Calu3 (cell line): ENCODE measurements at regions not wholly inside any gene's neighbourhood (a gene's known extent, or its start where the extent isn't known, plus 50 kb on each side); places are given as distances from the start of the nearest gene placed in this dataset.

Source experiments
- BruUV-seq: library from RNA; stranded (reverse); fragments of 400-500 nt; replicated peaks from 2 replicates; lab custom pipeline; 2021; lab: Mats Ljungman, UMichigan
- CTCF ChIA-PET: fragments of 300-600 bp; sonication (Branson Sonifier 250); formaldehyde crosslinking; loops from one replicate; lab custom pipeline; 2022; ENCODE audit warnings: antibody characterized with exemption; lab: Charles Lee
- DNase-seq: peaks from one replicate; pipeline ENCODE4 v3.0.0; 2022
- H3K27ac Mint-ChIP-seq: one replicate; pipeline ENCODE4 v1.8.0; 2022; ENCODE audit warnings: mixed read lengths; ENCODE audit not compliant: unreplicated experiment
- H3K27me3 Mint-ChIP-seq: one replicate; pipeline ENCODE4 v1.8.0; 2022; ENCODE audit warnings: mixed read lengths; ENCODE audit not compliant: unreplicated experiment
- H3K36me3 Mint-ChIP-seq: one replicate; pipeline ENCODE4 v1.8.0; 2022; ENCODE audit warnings: mild to moderate bottlenecking, moderate library complexity, mixed read lengths; ENCODE audit not compliant: insufficient read depth, unreplicated experiment
- H3K4me1 Mint-ChIP-seq: one replicate; pipeline ENCODE4 v1.8.0; 2022; ENCODE audit warnings: mild to moderate bottlenecking, low read depth, mixed read lengths; ENCODE audit not compliant: unreplicated experiment
- H3K4me3 Mint-ChIP-seq: one replicate; pipeline ENCODE4 v1.8.0; 2022; ENCODE audit warnings: mild to moderate bottlenecking, low read depth, moderate library complexity, mixed read lengths; ENCODE audit not compliant: unreplicated experiment
- H3K9me3 Mint-ChIP-seq: one replicate; pipeline ENCODE4 v1.8.0; 2022; ENCODE audit warnings: low read depth, mixed read lengths; ENCODE audit not compliant: unreplicated experiment
- CTCF ChIP-seq: fragments of 200-600 bp; IDR thresholded peaks from one replicate; pipeline ENCODE4 v1.8.0; 2022; ENCODE audit warnings: antibody characterized with exemption; ENCODE audit not compliant: unreplicated experiment
- intact Hi-C: fragments of 100-400 bp; cut with micrococcal nuclease; formaldehyde crosslinking; loops from one replicate; pipeline ENCODE4 v1.10.0; 2022; ENCODE audit not compliant: unreplicated experiment

GRCh38 chr4:177961761-177962380, 519.6 kb upstream of the AGA start:
- Mint-ChIP-seq H3K4me3 (no peak overlapping the region), H3K4me1 (peaks cover 8% of the 10 kb centered on the region), H3K36me3 (no peaks in the 10 kb centered on the region), H3K27ac (no peak overlapping the region), H3K9me3 (no peaks in the 10 kb centered on the region), H3K27me3 (no peaks in the 10 kb centered on the region)
- CTCF ChIA-PET = no interaction called here
- no peak for DNase-seq
- TF ChIP-seq CTCF = no peak
- intact Hi-C loops = no loop called here
- no TSS peak for BruUV-seq

GRCh38 chr4:177964061-177964460, 521.8 kb upstream of the AGA start:
- no peak overlapping the region for H3K27ac Mint-ChIP-seq
- H3K27me3 Mint-ChIP-seq = no peaks in the 10 kb centered on the region
- no peaks in the 10 kb centered on the region for H3K9me3 Mint-ChIP-seq
- peaks cover 8% of the 10 kb centered on the region for H3K4me1 Mint-ChIP-seq
- DNase-seq = no peak
- BruUV-seq = no TSS peak
- H3K4me3 Mint-ChIP-seq = no peak overlapping the region
- no peak for TF ChIP-seq CTCF
- intact Hi-C loops = no loop called here
- CTCF ChIA-PET = no interaction called here
- no peaks in the 10 kb centered on the region for H3K36me3 Mint-ChIP-seq

GRCh38 chr4:177964693-177965168, 522.5 kb upstream of the AGA start:
- intact Hi-C loops = no loop called here
- no peak for TF ChIP-seq CTCF
- Mint-ChIP-seq H3K27me3 (no peaks in the 10 kb centered on the region), H3K4me1 (peaks cover 8% of the 10 kb centered on the region), H3K36me3 (no peaks in the 10 kb centered on the region), H3K27ac (no peak overlapping the region), H3K4me3 (no peak overlapping the region), H3K9me3 (no peaks in the 10 kb centered on the region)
- CTCF ChIA-PET = interaction anchor here (0.7 kb wide), 2 partner anchors 13 to 426 kb away, joined by 3 to 6 read pairs; no protein-coding TSS in a partner anchor
- DNase-seq = no peak
- no TSS peak for BruUV-seq

GRCh38 chr4:177967328-177967727, 525.1 kb upstream of the AGA start:
- DNase-seq = no peak
- intact Hi-C loops = no loop called here
- Mint-ChIP-seq H3K27ac (no peak overlapping the region), H3K9me3 (no peaks in the 10 kb centered on the region), H3K4me1 (peaks cover 8% of the 10 kb centered on the region), H3K4me3 (no peak overlapping the region), H3K27me3 (no peaks in the 10 kb centered on the region), H3K36me3 (no peaks in the 10 kb centered on the region)
- no peak for TF ChIP-seq CTCF
- no TSS peak for BruUV-seq
- CTCF ChIA-PET = no interaction called here
